ENCODE measurements at regions not wholly inside any gene's neighbourhood (a gene's known extent, or its start where the extent isn't known, plus 50 kb on each side); places are given as distances from the start of the nearest gene placed in this dataset.
"Not testable (repeated sequence)": the region's sequence is repeated elsewhere in the genome, so short reads cannot be mapped to it uniquely, and the experiment has no call there.

DNA sequence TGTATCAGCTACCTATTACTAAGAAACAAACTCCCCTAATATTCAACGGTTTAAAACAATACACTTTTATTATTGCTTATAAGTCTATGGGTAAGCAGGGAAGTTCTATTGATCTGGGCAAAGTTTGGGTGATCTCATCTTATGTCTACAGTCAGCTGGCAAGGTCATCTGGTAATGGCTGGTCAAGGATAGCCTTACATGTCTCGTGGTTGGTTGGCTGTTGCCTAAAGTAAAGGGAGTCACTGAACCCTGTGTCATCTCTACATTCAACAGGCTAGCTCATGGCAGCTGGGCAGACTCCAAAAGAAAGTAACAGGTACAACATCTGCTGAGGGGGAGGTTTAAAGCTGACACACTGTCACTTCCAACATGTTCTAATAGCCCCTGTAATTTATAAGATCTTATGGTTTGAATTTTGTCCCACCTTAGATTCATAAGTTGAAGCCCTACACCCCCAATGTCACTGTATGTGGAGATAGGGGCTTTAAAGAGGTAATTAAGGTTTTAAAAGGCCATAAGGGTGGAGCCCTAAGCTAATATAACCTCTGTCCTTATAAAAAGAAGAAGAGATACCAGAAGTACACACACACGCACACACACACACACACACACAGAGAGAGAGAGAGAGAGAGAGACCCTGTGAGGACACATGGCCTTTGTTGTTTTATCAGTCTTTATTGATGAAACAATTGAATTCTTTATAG, 419.1 kb downstream of the NPIPA8 start:
- Histone ChIP-seq H3K4me3 (ENCODE audit: low read depth, low read length) (no peak overlapping the region), H3K27me3 (ENCODE audit: control insufficient read depth, insufficient read depth, low read length) (no peaks in the 10 kb centered on the region), H3K36me3 (ENCODE audit: control insufficient read depth, insufficient read depth, low read length) (no peaks in the 10 kb centered on the region)
- TF ChIP-seq, protein P1, sequence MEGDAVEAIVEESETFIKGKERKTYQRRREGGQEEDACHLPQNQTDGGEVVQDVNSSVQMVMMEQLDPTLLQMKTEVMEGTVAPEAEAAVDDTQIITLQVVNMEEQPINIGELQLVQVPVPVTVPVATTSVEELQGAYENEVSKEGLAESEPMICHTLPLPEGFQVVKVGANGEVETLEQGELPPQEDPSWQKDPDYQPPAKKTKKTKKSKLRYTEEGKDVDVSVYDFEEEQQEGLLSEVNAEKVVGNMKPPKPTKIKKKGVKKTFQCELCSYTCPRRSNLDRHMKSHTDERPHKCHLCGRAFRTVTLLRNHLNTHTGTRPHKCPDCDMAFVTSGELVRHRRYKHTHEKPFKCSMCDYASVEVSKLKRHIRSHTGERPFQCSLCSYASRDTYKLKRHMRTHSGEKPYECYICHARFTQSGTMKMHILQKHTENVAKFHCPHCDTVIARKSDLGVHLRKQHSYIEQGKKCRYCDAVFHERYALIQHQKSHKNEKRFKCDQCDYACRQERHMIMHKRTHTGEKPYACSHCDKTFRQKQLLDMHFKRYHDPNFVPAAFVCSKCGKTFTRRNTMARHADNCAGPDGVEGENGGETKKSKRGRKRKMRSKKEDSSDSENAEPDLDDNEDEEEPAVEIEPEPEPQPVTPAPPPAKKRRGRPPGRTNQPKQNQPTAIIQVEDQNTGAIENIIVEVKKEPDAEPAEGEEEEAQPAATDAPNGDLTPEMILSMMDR (IDR thresholded peaks at IDR 0.05; ENCODE audit: insufficient read depth, low read length, severe bottlenecking) = no peak
- FAIRE-seq (no peak), DNase-seq (ENCODE audit: low read depth) (no peak)

DNA sequence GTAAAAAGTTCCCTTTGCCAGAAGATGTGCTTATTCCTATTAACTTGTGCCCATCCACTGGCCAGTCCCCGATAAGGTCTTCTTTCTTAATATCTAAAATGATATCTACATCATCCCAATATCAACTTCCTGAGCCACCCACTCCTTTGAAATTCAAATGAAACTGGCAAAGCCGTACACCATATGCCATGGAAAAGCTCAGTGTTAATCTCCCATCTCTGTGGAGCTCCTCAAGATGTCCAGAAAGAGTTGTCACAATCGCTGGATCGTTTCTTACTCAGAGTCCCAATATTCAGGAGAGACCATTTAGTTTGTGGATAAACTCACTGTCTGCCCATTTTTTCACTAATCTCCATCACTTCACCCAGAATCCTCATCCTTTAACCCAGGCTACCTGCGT, 420.7 kb downstream of the NPIPA8 start:
- DNase-seq (ENCODE audit: low read depth) (no peak), FAIRE-seq (no peak)
- Histone ChIP-seq H3K4me3 (ENCODE audit: low read depth, low read length) (no peak overlapping the region), H3K36me3 (ENCODE audit: control insufficient read depth, insufficient read depth, low read length) (no peaks in the 10 kb centered on the region), H3K27me3 (ENCODE audit: control insufficient read depth, insufficient read depth, low read length) (no peaks in the 10 kb centered on the region)
- TF ChIP-seq, protein P1 (IDR thresholded peaks at IDR 0.05; ENCODE audit: insufficient read depth, low read length, severe bottlenecking) = no peak

DNA sequence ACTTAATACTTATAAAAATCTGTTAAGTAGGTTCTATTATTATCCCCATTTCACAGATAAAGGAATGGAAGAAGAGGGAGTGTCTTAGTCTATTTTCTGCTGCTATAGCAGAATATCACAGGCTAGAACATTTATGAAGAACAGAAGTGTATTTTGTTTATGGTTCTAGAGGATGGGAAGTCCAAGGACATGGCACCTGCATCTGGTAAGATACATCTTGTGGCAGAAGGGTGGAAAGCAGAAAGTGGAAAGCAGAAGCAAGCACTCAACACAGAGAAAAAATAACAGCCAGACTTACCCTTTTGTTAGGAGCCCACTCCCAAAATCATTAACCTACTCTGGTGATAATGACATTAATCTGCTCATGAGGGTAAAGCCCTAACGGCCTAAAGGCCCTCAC, 422.4 kb downstream of the NPIPA8 start:
- H3K36me3 ChIP-seq (ENCODE audit: control insufficient read depth, insufficient read depth, low read length) = no peaks in the 10 kb centered on the region
- TF ChIP-seq, protein P1 (IDR thresholded peaks at IDR 0.05; ENCODE audit: insufficient read depth, low read length, severe bottlenecking) = no peak

DNA sequence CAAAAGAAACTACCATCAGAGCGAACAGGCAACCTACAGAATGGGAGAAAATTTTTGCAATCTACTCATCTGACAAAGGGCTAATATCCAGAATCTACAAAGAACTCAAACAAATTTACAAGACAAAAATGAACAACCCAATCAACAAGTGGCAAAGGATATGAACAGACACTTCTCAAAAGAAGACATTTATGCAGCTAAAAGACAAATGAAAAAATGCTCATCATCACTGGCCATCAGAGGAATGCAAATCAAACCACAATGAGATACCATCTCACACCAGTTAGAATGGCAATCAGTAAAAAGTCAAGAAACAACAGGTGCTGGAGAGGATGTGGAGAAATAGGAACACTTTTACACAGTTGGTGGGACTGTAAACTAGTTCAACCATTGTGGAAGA, 425.0 kb downstream of the NPIPA8 start:
- H3K36me3 ChIP-seq (ENCODE audit: control insufficient read depth, insufficient read depth, low read length); H3K4me3 ChIP-seq (ENCODE audit: low read depth, low read length); FAIRE-seq: not testable (repeated sequence)

More for the DNA sequence above, 422.4 kb downstream of the NPIPA8 start:
- no peaks in the 10 kb centered on the region for H3K27me3 ChIP-seq (ENCODE audit: control insufficient read depth, insufficient read depth, low read length)
- H3K4me3 ChIP-seq (ENCODE audit: low read depth, low read length) = no peak overlapping the region
- no peak for FAIRE-seq
- no peak for DNase-seq (ENCODE audit: low read depth)

DNA sequence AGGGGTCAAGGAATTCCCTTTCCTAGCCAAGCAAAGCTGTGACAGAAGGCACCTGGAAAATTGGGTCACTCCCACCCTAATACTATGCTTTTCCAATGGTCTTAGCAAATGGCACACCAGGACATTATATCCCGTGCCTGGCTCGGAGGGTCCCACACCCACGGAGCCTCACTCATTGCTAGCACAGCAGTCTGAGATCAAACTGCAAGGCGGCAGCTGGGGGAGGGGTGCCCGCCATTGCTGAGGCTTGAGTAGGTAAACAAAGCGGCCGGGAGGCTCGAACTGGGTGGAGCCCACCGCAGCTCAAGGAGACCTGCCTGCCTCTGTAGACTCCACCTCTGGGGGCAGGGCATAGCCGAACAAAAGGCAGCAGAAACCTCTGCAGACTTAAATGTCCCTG, 429.9 kb downstream of the NPIPA8 start:
- H3K27me3 ChIP-seq (ENCODE audit: control insufficient read depth, insufficient read depth, low read length); H3K36me3 ChIP-seq (ENCODE audit: control insufficient read depth, insufficient read depth, low read length); FAIRE-seq; H3K4me3 ChIP-seq (ENCODE audit: low read depth, low read length); DNase-seq (ENCODE audit: low read depth): not testable (repeated sequence)

More for the DNA sequence above, 425.0 kb downstream of the NPIPA8 start:
- not testable (repeated sequence) for H3K27me3 ChIP-seq (ENCODE audit: control insufficient read depth, insufficient read depth, low read length); DNase-seq (ENCODE audit: low read depth)

DNA sequence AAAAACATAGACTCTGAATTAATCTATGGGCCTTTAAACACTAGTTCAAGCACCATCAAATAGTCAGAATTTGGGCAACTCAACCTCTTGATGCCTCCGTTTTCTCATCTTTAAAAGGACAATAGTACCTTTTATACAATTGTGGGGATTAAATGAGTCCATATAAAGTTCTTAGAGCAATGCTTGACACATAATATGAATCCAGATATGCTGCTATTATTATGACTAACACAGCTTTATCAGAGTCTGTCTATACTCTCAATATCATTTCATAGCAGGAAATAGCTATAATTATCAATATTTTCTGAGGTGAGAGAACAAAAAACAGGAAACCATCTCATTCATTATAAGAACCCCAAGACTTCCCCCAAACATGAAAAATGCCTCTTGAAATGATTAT, 430.5 kb upstream of the XYLT1 start:
- no peaks in the 10 kb centered on the region for H3K27me3 ChIP-seq (ENCODE audit: control insufficient read depth, insufficient read depth, low read length)
- H3K36me3 ChIP-seq (ENCODE audit: control insufficient read depth, insufficient read depth, low read length) = no peaks in the 10 kb centered on the region
- no peak for DNase-seq (ENCODE audit: low read depth)
- no peak for FAIRE-seq
- H3K4me3 ChIP-seq (ENCODE audit: low read depth, low read length) = no peak overlapping the region
- TF ChIP-seq, protein P1 (IDR thresholded peaks at IDR 0.05; ENCODE audit: insufficient read depth, low read length, severe bottlenecking) = no peak

DNA sequence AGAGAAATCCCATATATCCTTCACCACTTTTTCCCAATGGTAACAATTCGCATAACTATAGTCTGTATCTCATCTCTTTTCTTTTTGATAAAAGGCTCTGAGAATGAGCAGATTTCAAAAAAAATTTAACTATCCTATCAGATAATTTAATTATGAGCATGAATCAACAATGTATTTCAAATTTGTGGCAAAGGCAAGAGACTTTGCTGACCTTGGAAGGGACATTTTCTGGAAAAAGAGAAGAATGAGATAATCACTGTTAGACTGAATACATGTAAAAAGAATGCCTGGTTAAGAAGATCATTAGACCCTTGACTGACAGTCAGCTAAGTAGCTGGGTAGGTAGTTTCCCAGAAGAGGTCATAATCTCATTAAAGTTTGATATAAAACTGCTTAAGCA, 428.4 kb upstream of the XYLT1 start:
- TF ChIP-seq, protein P1 (IDR thresholded peaks at IDR 0.05; ENCODE audit: insufficient read depth, low read length, severe bottlenecking) = no peak
- DNase-seq (ENCODE audit: low read depth) (no peak), FAIRE-seq (no peak)
- no peak overlapping the region for H3K4me3 ChIP-seq (ENCODE audit: low read depth, low read length)
- no peaks in the 10 kb centered on the region for H3K36me3 ChIP-seq (ENCODE audit: control insufficient read depth, insufficient read depth, low read length)
- no peaks in the 10 kb centered on the region for H3K27me3 ChIP-seq (ENCODE audit: control insufficient read depth, insufficient read depth, low read length)
